ENCODE measurements at regions not wholly inside any gene's neighbourhood (a gene's known extent, or its start where the extent isn't known, plus 50 kb on each side); places are given as distances from the start of the nearest gene placed in this dataset.
A peak's percentile ranks its signal among the peaks of the same experiment; 100 is the strongest.

GRCh38 chr2:180416627-180417026 lies 409.5 kb upstream of the CWC22 start:
- no peak overlapping the region for H3K4ac ChIP-seq (ENCODE audit: low read depth, low read length)
- H4K5ac ChIP-seq (ENCODE audit: low read depth, low read length): no peak overlapping the region
- in situ Hi-C loops (cut with MboI; ENCODE audit: low sequenced_read_pairs) (no loop called here), dilution Hi-C loops (cut with HindIII; ENCODE audit: low sequenced_read_pairs, unreplicated experiment) (no loop called here), intact Hi-C loops (cut with micrococcal nuclease) (no loop called here)
- H2AFZ ChIP-seq (replicated peaks; ENCODE audit: low read length, poor library complexity): peak overlapping the region; percentile 14
- CTCF ChIA-PET: no interaction called here
- H3K27me3 ChIP-seq (ENCODE audit: control insufficient read depth, insufficient read depth, low read length): no peaks in the 10 kb centered on the region
- no peaks in the 10 kb centered on the region for H3K36me3 ChIP-seq (ENCODE audit: control insufficient read depth, insufficient read depth, low read length)
- no peak for ATAC-seq (ENCODE audit: low read depth)
- no peak overlapping the region for H3K23ac ChIP-seq (ENCODE audit: low read depth, low read length)
- H2BK20ac ChIP-seq (ENCODE audit: low read depth, low read length): no peak overlapping the region
- no peak overlapping the region for H2BK15ac ChIP-seq (ENCODE audit: low read depth, low read length)
- no peak overlapping the region for H2BK120ac ChIP-seq (ENCODE audit: low read depth, low read length)
- H3K4me2 ChIP-seq (ENCODE audit: low read depth, low read length): no peak overlapping the region
- no peaks in the 10 kb centered on the region for H3K79me1 ChIP-seq (ENCODE audit: low read depth in 1 of 2, low read length in 2 of 2)
- POLR2A ChIA-PET (ENCODE audit: unreplicated experiment): no interaction called here
- H3K4me3 ChIP-seq (ENCODE audit: insufficient read depth, low read depth, low read length): no peak overlapping the region
- H3K4me1 ChIP-seq (ENCODE audit: control insufficient read depth, insufficient read depth, low read length): no peaks in the 10 kb centered on the region
- DNase-seq: no peak
- no peak overlapping the region for H4K8ac ChIP-seq (ENCODE audit: low read depth in 2 of 2, low read length in 2 of 2)
- no peak overlapping the region for H2BK5ac ChIP-seq (ENCODE audit: low read depth, low read length, poor library complexity, severe bottlenecking)
- H3K9ac ChIP-seq (ENCODE audit: low read depth, low read length): no peak overlapping the region
- H3K9me1 ChIP-seq (ENCODE audit: insufficient read depth, low read length): no peaks in the 10 kb centered on the region
- no peak overlapping the region for H4K91ac ChIP-seq (ENCODE audit: insufficient read depth, low read depth, low read length)
- no peaks in the 10 kb centered on the region for H4K20me1 ChIP-seq (ENCODE audit: insufficient read depth, low read length)
- TF ChIP-seq MAFK (IDR thresholded peaks at IDR 0.05; ENCODE audit: low read depth, low read length): no peak
- H3K18ac ChIP-seq (ENCODE audit: low read depth, low read length): no peak overlapping the region
- whole genome bisulfite sequencing, 2 experiments (ENCODE audit: extremely low coverage in 2 of 2, insufficient read length in 1 of 2): 68% methylated on average over 4 of the region's 6 CpGs; no CpG with 5 or more reads in 1 of the 2 experiments
- H2AK9ac ChIP-seq (replicated peaks; ENCODE audit: low read depth, low read length, poor library complexity): no peak overlapping the region
- H3K56ac ChIP-seq (ENCODE audit: extremely low read depth, insufficient read depth, low read length): no peak overlapping the region
- H3K9me3 ChIP-seq (ENCODE audit: control insufficient read depth, insufficient read depth, low read length): no peaks in the 10 kb centered on the region
- H3K14ac ChIP-seq (replicated peaks; ENCODE audit: low read depth, low read length): no peak overlapping the region
- no peak overlapping the region for H3K27ac ChIP-seq (ENCODE audit: insufficient read depth, low read length)
- BruUV-seq (replicated peaks): no TSS peak
- H2AK5ac ChIP-seq (ENCODE audit: low read depth, low read length): no peak overlapping the region
